Astrocyte of the cerebellum (primary cell): ENCODE measurements at regions not wholly inside any gene's neighbourhood (a gene's known extent, or its start where the extent isn't known, plus 50 kb on each side); places are given as distances from the start of the nearest gene placed in this dataset.
A peak's percentile ranks its signal among the peaks of the same experiment; 100 is the strongest.

Experiments
- DNase-seq: peaks from one replicate; pipeline ENCODE4 v3.0.0-alpha.2; 2011; ENCODE audit warnings: low read depth
- H3K4me3 ChIP-seq: 2 replicates; pipeline ENCODE4 v1.5.1; 2011; ENCODE audit warnings: mild to moderate bottlenecking, low read depth, low read length, moderate library complexity
- CTCF ChIP-seq: IDR thresholded peaks from 2 replicates; pipeline ENCODE4 v1.5.1; 2012; ENCODE audit warnings: low read length, low read depth, moderate library complexity, mild to moderate bottlenecking; ENCODE audit errors: missing control alignments
- in situ Hi-C: cut with HindIII; loops from 2 replicates; pipeline ENCODE4 v1.10.0; 2017; ENCODE audit warnings: low sequenced_read_pairs

GRCh38 chr2:59249441-59250306 lies 1008.5 kb upstream of the FANCL start:
- in situ Hi-C loops: no loop called here
- no peak for DNase-seq
- TF ChIP-seq CTCF: no peak
- H3K4me3 ChIP-seq: peak overlapping the region; percentile 29

DNA sequence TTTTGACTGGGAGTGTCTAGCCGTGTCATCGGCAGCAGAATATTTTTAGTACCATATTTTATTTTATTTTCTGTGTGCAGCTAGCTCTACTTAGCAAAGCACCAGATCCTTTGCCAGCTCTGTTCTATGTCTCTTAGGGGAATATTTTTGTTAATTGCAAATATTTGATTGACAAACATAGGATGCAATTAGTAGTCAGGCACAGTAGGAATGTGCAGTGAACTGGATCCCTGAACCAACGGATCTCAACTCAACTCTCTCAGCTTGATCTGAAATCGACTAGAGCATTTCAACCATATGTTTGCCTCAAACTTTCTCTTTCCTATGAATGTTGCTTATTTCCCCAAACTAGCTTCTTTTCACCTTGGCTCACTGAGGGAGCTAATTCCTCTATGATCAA lies 998.0 kb upstream of the FANCL start:
- no peak overlapping the region for H3K4me3 ChIP-seq
- in situ Hi-C loops: no loop called here
- no peak for TF ChIP-seq CTCF
- no peak for DNase-seq

GRCh38 chr2:59237311-59237710 lies 996.2 kb upstream of the FANCL start:
- DNase-seq: no peak
- H3K4me3 ChIP-seq: no peak overlapping the region
- no peak for TF ChIP-seq CTCF
- in situ Hi-C loops: no loop called here

- no peak overlapping the region for H3K4me3 ChIP-seq
- DNase-seq: no peak
- no peak for TF ChIP-seq CTCF
- in situ Hi-C loops: no loop called here
Observed at GRCh38 chr2:59236723-59237122, 995.6 kb upstream of the FANCL start.

GRCh38 chr2:59233920-59234319 lies 992.8 kb upstream of the FANCL start:
- in situ Hi-C loops: no loop called here
- no peak for DNase-seq
- H3K4me3 ChIP-seq: no peak overlapping the region
- no peak for TF ChIP-seq CTCF

DNA sequence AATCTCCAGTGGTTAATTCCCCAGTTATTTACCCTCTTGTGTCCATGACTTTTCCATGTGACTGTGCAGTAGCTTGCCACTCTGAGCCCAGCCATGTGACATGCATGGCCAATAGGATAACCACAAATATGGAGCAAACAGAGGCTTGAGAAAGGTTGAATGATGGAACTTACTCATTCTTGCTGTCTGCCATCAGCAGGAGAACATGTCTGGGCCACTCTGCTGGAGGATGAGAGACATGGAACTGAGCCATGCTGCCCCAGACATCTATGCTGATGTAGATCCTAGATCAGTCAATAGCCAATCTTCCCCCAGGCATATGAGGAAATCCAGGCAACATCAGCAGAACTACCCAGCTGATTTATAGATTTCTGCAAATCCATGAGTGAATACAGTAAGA lies 992.3 kb upstream of the FANCL start:
- H3K4me3 ChIP-seq: no peak overlapping the region
- no peak for TF ChIP-seq CTCF
- no peak for DNase-seq
- in situ Hi-C loops: no loop called here
